GM12878 (cell line): ENCODE measurements at regions not wholly inside any gene's neighbourhood (a gene's known extent, or its start where the extent isn't known, plus 50 kb on each side); places are given as distances from the start of the nearest gene placed in this dataset.

ENCODE experiments used
- ATAC-seq: fragments of 200-7000 bp; cut with Tn5 transposase; 3 replicates; pipeline ENCODE4 v1.9.1; 2020; ENCODE audit warnings: mild to moderate bottlenecking, moderate library complexity
- BruUV-seq: library from RNA; stranded (reverse); fragments of 400-500 nt; replicated peaks from 2 replicates; lab custom pipeline; 2021; lab: Mats Ljungman, UMichigan
- CTCF ChIA-PET: fragments of 300-600 bp; sonication (Branson Sonifier 250); formaldehyde crosslinking; extraction: SDS; loops from one replicate; lab custom pipeline; 2021; ENCODE audit warnings: inconsistent platforms; lab: Yijun Ruan, JAX
- POLR2A ChIA-PET: fragments of 350-600 bp; formaldehyde crosslinking; extraction: SDS; loops from one replicate; lab custom pipeline; 2021; ENCODE audit warnings: inconsistent platforms; lab: Charles Lee
- RAD21 ChIA-PET: fragments of 300-600 bp; sonication (Branson Sonifier 250); formaldehyde crosslinking; loops from one replicate; lab custom pipeline; 2023; ENCODE audit warnings: antibody characterized with exemption; ENCODE audit not compliant: unreplicated experiment; lab: Charles Lee
- SMC1A ChIA-PET: fragments of 300-600 bp; sonication (Branson Sonifier 250); formaldehyde crosslinking; loops from one replicate; lab custom pipeline; 2023; ENCODE audit not compliant: unreplicated experiment, uncharacterized antibody; lab: Charles Lee
- DNase-seq: peaks from one replicate; pipeline ENCODE4 v3.0.0-alpha.2; 2011; ENCODE audit warnings: low read depth, low spot score
- FAIRE-seq: peaks from 3 replicates; lab custom pipeline; 2011; peaks lifted over from hg19 to GRCh38; lab: Jason Lieb, UNC
- H2AFZ ChIP-seq: 2 replicates; pipeline ENCODE4 v1.6.0; 2011; ENCODE audit warnings: low read depth, low read length, control low read depth; ENCODE audit not compliant: control insufficient read depth
- H3K27ac ChIP-seq: 2 replicates; pipeline ENCODE4 v1.5.1; 2011; ENCODE audit warnings: control low read depth; ENCODE audit not compliant: control insufficient read depth, insufficient read depth
- H3K27me3 ChIP-seq, 2 experiments: replicated peaks in 1 of 2; 2 replicates each; pipeline versions ENCODE4 v1.6.0 to v1.6.1; 2011; ENCODE audit warnings: low read length in 1 of 2; ENCODE audit not compliant: control insufficient read depth in 2 of 2, insufficient read depth in 2 of 2
- H3K36me3 ChIP-seq, 2 experiments: 2 replicates each; pipeline ENCODE4 v1.5.1; 2011; ENCODE audit warnings: low read length in 1 of 2; ENCODE audit not compliant: control insufficient read depth in 2 of 2, insufficient read depth in 2 of 2
- H3K4me1 ChIP-seq: 2 replicates; pipeline ENCODE4 v1.6.1; 2011; ENCODE audit warnings: mild to moderate bottlenecking, low read length, moderate library complexity, mixed read lengths; ENCODE audit not compliant: control insufficient read depth, insufficient read depth
- H3K4me2 ChIP-seq: 2 replicates; pipeline ENCODE4 v1.6.0; 2011; ENCODE audit warnings: control low read depth; ENCODE audit not compliant: control insufficient read depth, insufficient read depth
- H3K4me3 ChIP-seq: fragments of 200-600 bp; sonication (generic); 2 replicates; pipeline ENCODE4 v1.5.1; 2016
- H3K79me2 ChIP-seq: 2 replicates; pipeline ENCODE4 v1.6.0; 2011; ENCODE audit warnings: low read length; ENCODE audit not compliant: control insufficient read depth, insufficient read depth
- H3K9ac ChIP-seq: 2 replicates; pipeline ENCODE4 v1.8.0; 2011; ENCODE audit warnings: low read length, control low read depth, mixed read lengths; ENCODE audit not compliant: control insufficient read depth, insufficient read depth
- H3K9me3 ChIP-seq: replicated peaks from 3 replicates; pipeline ENCODE4 v1.5.1; 2011; ENCODE audit warnings: mild to moderate bottlenecking, low read length; ENCODE audit not compliant: control insufficient read depth, insufficient read depth
- H4K20me1 ChIP-seq: 2 replicates; pipeline ENCODE4 v1.6.0; 2011; ENCODE audit not compliant: control insufficient read depth, insufficient read depth
- BACH1 ChIP-seq: fragments of 450-650 bp; IDR thresholded peaks from 2 replicates; pipeline ENCODE4 v1.6.1; 2017; ENCODE audit warnings: mild to moderate bottlenecking, borderline replicate concordance
- BHLHE40 ChIP-seq, 2 experiments: fragments of 450-650 bp in 1 of 2; IDR thresholded peaks; 2 replicates each; pipeline ENCODE4 v1.6.1; 2011 to 2017; ENCODE audit warnings: low read depth in 2 of 2, borderline replicate concordance in 1 of 2, improper control_type of control experiment in 1 of 2, low read length in 1 of 2, mild to moderate bottlenecking in 1 of 2
- ESRRA ChIP-seq: IDR thresholded peaks from 2 replicates; pipeline ENCODE4 v1.6.1; 2012; ENCODE audit warnings: mild to moderate bottlenecking, low read length, improper control_type of control experiment
- IKZF2 ChIP-seq, 2 experiments: fragments of 450-650 bp; IDR thresholded peaks; 2 replicates each; pipeline ENCODE4 v1.6.1; 2017; ENCODE audit warnings: mild to moderate bottlenecking in 2 of 2, moderate library complexity in 2 of 2
- LARP7 ChIP-seq: fragments of 450-650 bp; IDR thresholded peaks from 2 replicates; pipeline ENCODE4 v1.6.1; 2017; ENCODE audit warnings: mild to moderate bottlenecking
- MYB ChIP-seq: fragments of 150-350 bp; IDR thresholded peaks from 2 replicates; pipeline ENCODE4 v1.6.1; 2014; ENCODE audit warnings: mild to moderate bottlenecking, low read depth, low read length, borderline replicate concordance
- RCOR1 ChIP-seq: conservative IDR thresholded peaks from 2 replicates; pipeline ENCODE4 v1.6.1; 2012; ENCODE audit warnings: low read depth, low read length, improper control_type of control experiment
- SMC3 ChIP-seq: IDR thresholded peaks from 2 replicates; pipeline ENCODE4 v1.6.1; 2011; ENCODE audit warnings: low read length, improper control_type of control experiment, borderline replicate concordance
- WRNIP1 ChIP-seq: IDR thresholded peaks from 2 replicates; pipeline ENCODE4 v1.6.1; 2011; ENCODE audit warnings: low read depth, low read length, improper control_type of control experiment, borderline replicate concordance
- ZNF384 ChIP-seq: IDR thresholded peaks from 2 replicates; pipeline ENCODE4 v1.6.1; 2012; ENCODE audit warnings: low read depth, mild to moderate bottlenecking, low read length, improper control_type of control experiment, borderline replicate concordance
- WGBS: methylation state at CpG from one replicate; pipeline ENCODE4 v1.1.6; 2016; ENCODE audit warnings: low lambda C conversion rate; ENCODE audit not compliant: insufficient replicate concordance, insufficient coverage; ENCODE audit errors: missing lambda C conversion rate; 5-methylcytosine and 5-hydroxymethylcytosine counted together
- in situ Hi-C: fragments of 300-500 bp; cut with MboI; formaldehyde crosslinking; loops from 9 replicates; pipeline ENCODE4 v1.14.3; 2018; ENCODE audit warnings: mixed read lengths
- intact Hi-C: fragments of 100-400 bp; cut with micrococcal nuclease; formaldehyde crosslinking; loops from one replicate; pipeline ENCODE4 v1.14.2; 2022; ENCODE audit not compliant: unreplicated experiment
- TF ChIP-seq, protein P1 (sequence below): fragments of 450-650 bp; IDR thresholded peaks from 2 replicates; pipeline ENCODE4 v1.6.1; 2018; ENCODE audit warnings: mild to moderate bottlenecking, low read depth, moderate library complexity; ENCODE audit not compliant: partially characterized antibody
- TF ChIP-seq, protein P2 (sequence below): IDR thresholded peaks from 2 replicates; pipeline ENCODE4 v1.6.1; 2011; ENCODE audit warnings: borderline replicate concordance, low read depth, mild to moderate bottlenecking, moderate library complexity, low read length; ENCODE audit not compliant: insufficient read depth, poor library complexity, severe bottlenecking
- TF ChIP-seq, protein P3 (sequence below): fragments of 450-650 bp; IDR thresholded peaks from 2 replicates; pipeline ENCODE4 v1.6.1; 2017; ENCODE audit warnings: low read depth, mild to moderate bottlenecking, moderate library complexity
- TF ChIP-seq, protein P4 (sequence below): fragments of 450-650 bp; conservative IDR thresholded peaks from 2 replicates; pipeline ENCODE4 v1.6.1; 2017; ENCODE audit warnings: mild to moderate bottlenecking, moderate library complexity
- TF ChIP-seq, protein P5 (sequence below): IDR thresholded peaks from 2 replicates; pipeline ENCODE4 v1.6.1; 2011; ENCODE audit warnings: low read depth, low read length, improper control_type of control experiment, borderline replicate concordance

DNA sequence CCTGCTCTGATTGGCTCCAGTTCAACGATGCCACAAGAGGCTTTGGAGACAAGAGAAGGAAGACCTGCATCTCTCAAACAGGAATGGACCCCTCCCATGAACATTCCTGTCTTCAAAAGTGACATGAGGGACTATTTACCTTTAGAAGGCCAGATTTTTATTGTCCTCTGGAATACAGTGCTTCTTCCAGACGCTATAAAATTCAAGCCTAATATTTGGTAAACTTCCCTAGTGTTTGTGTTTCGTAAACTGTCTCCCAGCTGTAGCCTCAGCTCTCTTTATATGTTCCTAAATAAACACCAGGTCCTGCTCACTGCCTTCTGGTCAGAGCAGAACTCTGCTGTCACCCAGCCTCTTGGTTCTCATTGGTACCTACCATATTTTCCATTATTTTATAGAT lies 157.8 kb downstream of the CCDC34 start:
- POLR2A ChIA-PET: no interaction called here
- Histone ChIP-seq H3K27ac (no peak overlapping the region), H3K36me3 (no peaks in the 10 kb centered on the region), H3K9me3 (no peaks in the 10 kb centered on the region), H4K20me1 (no peaks in the 10 kb centered on the region), H3K27me3 (no peaks in the 10 kb centered on the region), H3K79me2 (no peaks in the 10 kb centered on the region), H2AFZ (no peak overlapping the region), H3K4me3 (no peak overlapping the region), H3K4me2 (no peak overlapping the region), H3K9ac (no peak overlapping the region), H3K4me1 (no peaks in the 10 kb centered on the region)
- SMC1A ChIA-PET: interaction anchor here (0.9 to 14.9 kb wide), 4 partner anchors 8 to 91 kb away, joined by 3 to 189 read pairs (median 17); no protein-coding TSS in a partner anchor
- ATAC-seq: no peak
- intact Hi-C loops (loop anchor here (2.0 kb wide), 1 partner anchor 92 kb away; no protein-coding TSS in a partner anchor), in situ Hi-C loops (no loop called here)
- RAD21 ChIA-PET: interaction anchor here (1.5 kb wide), 1 partner anchor 91 kb away, joined by 4 read pairs; no protein-coding TSS in a partner anchor
- CTCF ChIA-PET: interaction anchor here (0.8 to 8.9 kb wide), 5 partner anchors 22 to 281 kb away, joined by 3 to 72 read pairs (median 4); no protein-coding TSS in a partner anchor
- BruUV-seq: no TSS peak
- WGBS: 2% methylated on average over 3 of the region's 3 CpGs
- no peak for DNase-seq
- no peak for FAIRE-seq
- TF ChIP-seq, protein P1, sequence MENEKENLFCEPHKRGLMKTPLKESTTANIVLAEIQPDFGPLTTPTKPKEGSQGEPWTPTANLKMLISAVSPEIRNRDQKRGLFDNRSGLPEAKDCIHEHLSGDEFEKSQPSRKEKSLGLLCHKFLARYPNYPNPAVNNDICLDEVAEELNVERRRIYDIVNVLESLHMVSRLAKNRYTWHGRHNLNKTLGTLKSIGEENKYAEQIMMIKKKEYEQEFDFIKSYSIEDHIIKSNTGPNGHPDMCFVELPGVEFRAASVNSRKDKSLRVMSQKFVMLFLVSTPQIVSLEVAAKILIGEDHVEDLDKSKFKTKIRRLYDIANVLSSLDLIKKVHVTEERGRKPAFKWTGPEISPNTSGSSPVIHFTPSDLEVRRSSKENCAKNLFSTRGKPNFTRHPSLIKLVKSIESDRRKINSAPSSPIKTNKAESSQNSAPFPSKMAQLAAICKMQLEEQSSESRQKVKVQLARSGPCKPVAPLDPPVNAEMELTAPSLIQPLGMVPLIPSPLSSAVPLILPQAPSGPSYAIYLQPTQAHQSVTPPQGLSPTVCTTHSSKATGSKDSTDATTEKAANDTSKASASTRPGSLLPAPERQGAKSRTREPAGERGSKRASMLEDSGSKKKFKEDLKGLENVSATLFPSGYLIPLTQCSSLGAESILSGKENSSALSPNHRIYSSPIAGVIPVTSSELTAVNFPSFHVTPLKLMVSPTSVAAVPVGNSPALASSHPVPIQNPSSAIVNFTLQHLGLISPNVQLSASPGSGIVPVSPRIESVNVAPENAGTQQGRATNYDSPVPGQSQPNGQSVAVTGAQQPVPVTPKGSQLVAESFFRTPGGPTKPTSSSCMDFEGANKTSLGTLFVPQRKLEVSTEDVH: no peak
- TF ChIP-seq, protein P2, sequence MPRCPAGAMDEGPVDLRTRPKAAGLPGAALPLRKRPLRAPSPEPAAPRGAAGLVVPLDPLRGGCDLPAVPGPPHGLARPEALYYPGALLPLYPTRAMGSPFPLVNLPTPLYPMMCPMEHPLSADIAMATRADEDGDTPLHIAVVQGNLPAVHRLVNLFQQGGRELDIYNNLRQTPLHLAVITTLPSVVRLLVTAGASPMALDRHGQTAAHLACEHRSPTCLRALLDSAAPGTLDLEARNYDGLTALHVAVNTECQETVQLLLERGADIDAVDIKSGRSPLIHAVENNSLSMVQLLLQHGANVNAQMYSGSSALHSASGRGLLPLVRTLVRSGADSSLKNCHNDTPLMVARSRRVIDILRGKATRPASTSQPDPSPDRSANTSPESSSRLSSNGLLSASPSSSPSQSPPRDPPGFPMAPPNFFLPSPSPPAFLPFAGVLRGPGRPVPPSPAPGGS: no peak
- TF ChIP-seq ZNF384 (no peak), RCOR1 (no peak), LARP7 (no peak), SMC3 (no peak), WRNIP1 (no peak), MYB (no peak), ESRRA (no peak), BACH1 (no peak), IKZF2 (IDR thresholded peaks at IDR 0.05) (no peak), BHLHE40 (IDR thresholded peaks at IDR 0.05; ENCODE audit: borderline replicate concordance in 1 of 2, low read depth in 2 of 2, low read length in 1 of 2) (no peak)
- TF ChIP-seq, protein P3, sequence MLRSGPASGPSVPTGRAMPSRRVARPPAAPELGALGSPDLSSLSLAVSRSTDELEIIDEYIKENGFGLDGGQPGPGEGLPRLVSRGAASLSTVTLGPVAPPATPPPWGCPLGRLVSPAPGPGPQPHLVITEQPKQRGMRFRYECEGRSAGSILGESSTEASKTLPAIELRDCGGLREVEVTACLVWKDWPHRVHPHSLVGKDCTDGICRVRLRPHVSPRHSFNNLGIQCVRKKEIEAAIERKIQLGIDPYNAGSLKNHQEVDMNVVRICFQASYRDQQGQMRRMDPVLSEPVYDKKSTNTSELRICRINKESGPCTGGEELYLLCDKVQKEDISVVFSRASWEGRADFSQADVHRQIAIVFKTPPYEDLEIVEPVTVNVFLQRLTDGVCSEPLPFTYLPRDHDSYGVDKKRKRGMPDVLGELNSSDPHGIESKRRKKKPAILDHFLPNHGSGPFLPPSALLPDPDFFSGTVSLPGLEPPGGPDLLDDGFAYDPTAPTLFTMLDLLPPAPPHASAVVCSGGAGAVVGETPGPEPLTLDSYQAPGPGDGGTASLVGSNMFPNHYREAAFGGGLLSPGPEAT: no peak
- TF ChIP-seq, protein P4, sequence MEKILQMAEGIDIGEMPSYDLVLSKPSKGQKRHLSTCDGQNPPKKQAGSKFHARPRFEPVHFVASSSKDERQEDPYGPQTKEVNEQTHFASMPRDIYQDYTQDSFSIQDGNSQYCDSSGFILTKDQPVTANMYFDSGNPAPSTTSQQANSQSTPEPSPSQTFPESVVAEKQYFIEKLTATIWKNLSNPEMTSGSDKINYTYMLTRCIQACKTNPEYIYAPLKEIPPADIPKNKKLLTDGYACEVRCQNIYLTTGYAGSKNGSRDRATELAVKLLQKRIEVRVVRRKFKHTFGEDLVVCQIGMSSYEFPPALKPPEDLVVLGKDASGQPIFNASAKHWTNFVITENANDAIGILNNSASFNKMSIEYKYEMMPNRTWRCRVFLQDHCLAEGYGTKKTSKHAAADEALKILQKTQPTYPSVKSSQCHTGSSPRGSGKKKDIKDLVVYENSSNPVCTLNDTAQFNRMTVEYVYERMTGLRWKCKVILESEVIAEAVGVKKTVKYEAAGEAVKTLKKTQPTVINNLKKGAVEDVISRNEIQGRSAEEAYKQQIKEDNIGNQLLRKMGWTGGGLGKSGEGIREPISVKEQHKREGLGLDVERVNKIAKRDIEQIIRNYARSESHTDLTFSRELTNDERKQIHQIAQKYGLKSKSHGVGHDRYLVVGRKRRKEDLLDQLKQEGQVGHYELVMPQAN: no peak
- TF ChIP-seq, protein P5, sequence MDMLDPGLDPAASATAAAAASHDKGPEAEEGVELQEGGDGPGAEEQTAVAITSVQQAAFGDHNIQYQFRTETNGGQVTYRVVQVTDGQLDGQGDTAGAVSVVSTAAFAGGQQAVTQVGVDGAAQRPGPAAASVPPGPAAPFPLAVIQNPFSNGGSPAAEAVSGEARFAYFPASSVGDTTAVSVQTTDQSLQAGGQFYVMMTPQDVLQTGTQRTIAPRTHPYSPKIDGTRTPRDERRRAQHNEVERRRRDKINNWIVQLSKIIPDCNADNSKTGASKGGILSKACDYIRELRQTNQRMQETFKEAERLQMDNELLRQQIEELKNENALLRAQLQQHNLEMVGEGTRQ: no peak
